Islet precursor cell (in vitro differentiated cells): ENCODE measurements at regions not wholly inside any gene's neighbourhood (a gene's known extent, or its start where the extent isn't known, plus 50 kb on each side); places are given as distances from the start of the nearest gene placed in this dataset.

ENCODE experiments used
- DNase-seq: peaks from one replicate; pipeline ENCODE4 v3.0.0-alpha.2; 2018

DNA sequence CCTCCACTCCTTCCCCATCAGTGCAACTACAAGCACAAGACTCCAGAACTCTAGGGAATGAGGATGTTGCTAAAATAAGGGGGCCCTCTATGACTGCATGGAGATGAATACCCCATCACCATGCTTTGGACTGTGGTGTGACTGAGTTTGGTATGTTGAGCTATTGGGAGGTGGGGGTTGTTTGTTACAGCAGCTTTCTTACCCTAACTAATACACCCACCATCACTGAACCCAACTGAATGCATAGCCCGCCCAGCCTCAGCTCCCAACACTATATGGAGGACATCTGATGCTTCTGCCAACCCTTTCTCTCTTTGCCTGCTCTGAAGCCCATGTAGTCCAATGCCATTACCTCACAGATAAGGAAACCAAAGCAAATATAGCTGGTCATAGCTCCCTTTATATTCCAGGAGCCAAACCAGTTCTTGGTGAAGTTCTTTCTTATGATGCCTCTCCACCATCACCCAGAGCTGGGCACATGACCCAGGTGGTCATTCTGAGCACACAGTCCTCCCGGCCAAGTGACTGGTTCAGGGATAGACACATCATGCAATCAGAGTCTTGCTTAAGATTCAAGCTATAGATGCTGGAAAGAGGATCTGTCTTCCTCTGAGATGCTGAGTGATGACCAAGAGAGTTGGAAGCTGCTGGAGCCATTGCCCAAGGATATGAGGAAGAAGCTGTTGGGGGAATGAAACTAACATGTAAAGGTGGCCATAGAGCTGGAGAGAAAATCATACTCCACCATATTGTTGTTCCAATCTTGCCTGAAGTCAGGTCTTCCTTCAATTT is 155.6 kb upstream of the HAAO start:
- DNase-seq, result no peak

DNA sequence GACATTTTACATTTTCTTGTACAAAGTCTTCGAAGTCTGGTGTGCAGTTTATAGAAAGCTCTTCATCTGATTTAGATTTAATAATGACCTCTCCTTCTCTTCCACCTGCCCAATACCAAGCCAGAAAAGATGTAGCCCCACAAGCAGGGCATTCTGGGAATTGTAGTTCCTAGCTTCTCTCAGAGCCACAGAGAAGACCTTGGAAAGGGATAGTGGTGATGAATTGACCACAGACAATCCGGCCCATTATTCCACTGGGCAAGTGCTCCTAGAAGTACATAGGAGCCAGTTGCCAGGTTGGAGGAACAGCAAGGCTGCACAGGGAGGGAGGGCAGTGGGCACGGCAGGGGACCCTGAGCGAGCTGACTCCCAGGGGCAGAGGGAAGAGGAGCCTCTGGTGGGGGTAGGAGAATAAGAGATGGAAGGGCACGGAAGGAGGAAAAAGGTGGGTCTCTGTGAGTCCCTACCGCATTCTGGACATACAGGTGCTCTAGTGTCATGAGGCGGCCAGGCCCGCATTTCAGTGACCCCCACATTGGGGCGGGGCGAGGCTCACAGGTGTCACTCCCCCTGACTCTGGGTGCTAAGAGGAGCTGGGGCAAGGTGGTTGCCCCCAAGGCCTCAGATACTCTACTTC is 152.5 kb upstream of the HAAO start:
- DNase-seq, result no peak

DNA sequence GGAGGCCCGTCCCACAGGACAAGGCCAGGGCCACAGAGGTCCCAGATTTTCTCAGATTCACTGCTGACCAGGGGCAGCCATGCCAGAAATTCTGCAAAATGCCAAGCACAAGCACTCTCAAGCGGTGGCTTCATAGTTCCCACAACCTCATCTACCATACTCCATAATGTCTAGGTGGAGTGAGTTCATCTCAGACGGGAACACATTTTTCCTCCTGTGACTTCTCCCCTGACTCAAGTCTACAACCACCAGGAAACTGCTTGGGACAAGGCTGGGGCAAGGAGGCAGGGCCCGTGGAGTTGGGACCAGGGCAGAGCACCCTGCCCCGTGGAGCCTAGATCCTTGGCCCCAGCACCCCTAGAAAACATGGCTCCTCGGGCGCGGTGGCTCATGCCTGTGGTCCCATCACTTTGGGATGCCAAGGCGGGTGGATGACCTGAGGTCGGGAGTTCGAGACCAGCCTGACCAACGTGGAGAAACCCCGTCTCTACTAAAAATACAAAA is 150.7 kb upstream of the HAAO start:
- DNase-seq, result no peak

DNA sequence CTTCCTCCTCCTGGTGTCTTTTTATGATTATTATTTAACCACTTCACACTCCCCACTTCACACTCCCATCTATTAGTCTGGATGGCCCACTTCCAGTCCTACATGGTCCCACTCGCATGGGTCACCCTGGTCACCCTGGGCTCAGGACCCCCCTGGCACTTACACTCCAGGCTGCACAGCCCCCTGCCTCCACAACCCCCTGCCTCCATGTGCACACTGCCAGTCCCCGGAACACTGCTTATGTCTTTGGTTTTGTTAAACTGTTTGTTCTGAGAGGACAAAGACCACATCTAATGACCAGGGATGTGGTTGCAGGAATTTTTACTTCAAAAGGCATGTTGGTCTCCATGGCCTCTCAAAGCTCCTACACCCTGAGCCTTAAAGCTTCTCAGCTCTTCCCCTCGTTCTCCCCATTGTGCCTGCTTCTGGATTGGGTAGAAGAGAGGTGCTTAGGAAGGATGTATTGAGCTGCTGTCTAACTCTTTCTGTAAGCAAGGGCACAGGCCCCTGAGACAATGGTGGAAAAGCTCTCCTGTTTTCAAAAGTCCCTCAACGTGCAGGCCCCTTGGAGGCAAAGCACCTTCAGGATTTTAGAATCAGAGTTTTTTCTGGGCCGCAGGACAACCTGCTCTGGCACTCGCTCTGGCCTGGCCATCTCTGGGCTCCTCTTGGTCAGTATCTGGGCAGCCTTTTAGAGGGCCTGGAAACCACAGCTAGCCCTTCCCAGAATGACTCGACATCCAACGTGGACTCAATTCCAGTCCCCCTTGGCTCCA is 150.0 kb upstream of the HAAO start:
- no peak for DNase-seq

DNA sequence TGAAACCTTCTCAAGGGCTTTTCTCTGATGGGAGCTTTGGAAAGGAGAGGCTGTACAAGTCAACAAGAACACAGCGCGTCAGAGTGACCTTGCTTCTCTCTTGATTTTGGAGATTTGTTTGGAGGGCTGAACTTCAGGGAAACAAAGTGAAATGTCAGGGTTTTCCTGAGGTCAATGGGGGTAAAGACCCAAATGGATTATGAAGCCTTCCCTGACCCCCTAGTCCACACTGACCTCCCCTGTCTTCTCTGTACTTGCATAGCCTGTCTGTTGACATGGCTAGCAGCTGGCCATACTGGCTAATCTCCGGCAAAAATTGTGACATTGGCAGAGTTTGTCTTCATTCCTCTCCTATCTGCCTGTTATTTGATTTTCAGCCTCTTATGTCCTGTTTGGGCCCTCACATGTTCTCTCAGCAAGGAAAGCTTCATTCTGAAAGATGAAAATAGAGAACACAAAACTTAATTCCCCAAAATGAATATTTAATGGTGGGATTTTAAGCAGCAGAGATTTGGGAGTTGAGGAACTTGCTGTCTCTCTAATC is 149.3 kb upstream of the HAAO start:
- no peak for DNase-seq

DNA sequence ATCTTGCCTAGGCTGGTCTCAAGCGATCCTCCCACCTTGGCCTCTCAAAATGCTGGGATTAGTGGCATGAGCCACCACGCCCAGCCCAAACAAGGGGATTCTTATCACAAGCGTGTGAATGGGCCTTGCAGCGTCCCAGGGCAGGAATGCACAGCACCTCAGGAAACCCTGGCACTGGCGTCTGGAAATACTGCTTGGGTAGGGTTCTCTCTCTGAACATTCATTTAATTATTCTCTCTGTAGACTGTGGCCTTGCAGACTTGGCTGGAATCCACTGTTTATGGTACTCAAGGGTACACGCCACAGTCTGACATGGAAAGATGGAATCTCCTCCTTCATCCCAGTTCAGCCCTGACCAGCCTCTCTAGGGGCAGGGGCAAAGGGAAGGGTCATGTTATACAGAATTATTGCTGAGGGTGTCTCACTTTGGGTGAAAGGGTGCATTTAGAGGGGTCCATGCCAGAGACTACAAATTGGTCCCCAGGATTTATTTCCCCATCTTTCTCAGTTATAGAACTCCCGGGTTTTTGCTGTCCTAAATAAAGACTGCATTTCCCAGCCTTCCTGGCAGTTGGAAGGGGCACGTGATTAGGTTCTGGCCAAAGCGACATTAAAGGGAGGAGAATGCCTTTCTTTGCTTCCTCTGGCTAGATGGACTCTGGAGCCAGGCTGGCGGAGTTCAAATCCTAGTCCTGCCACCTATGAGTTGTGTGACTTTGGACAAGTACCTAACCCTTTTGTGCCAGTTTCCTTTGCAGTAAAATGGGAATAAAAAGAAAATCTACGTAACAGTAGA is 147.2 kb upstream of the HAAO start:
- no peak for DNase-seq

DNA sequence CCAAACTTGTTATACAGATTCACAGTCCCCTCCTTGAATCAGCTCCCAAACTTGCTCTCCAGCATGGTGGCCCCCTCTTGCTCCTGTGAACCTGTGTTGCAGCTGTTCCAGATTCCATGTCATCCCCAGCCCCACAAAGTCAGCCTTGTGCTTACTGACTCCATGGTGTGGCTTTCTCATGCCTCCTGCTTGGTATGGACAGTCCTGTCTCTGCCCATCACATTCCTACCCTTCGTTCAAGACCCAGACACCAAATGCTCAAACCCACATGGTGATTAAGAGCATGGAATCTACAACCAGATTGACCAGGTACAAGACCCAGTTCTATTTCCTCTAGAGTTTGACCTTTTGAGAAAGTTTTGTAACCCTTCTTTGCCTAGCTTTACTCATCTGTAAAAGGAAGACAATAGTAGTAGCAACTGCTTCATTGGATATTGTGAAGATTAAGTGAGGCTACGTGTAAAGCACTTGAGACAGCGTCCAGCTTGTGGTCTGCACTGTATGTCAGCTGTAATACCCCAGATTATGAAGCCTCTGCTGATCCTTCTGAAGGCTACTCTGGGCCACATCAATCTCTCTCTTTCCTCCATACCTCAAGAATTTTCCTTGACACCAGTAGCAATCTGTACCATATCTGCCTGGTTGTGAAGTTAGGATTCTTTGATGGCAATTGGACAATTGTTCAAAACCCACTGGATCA is 146.4 kb upstream of the HAAO start:
- no peak for DNase-seq

DNA sequence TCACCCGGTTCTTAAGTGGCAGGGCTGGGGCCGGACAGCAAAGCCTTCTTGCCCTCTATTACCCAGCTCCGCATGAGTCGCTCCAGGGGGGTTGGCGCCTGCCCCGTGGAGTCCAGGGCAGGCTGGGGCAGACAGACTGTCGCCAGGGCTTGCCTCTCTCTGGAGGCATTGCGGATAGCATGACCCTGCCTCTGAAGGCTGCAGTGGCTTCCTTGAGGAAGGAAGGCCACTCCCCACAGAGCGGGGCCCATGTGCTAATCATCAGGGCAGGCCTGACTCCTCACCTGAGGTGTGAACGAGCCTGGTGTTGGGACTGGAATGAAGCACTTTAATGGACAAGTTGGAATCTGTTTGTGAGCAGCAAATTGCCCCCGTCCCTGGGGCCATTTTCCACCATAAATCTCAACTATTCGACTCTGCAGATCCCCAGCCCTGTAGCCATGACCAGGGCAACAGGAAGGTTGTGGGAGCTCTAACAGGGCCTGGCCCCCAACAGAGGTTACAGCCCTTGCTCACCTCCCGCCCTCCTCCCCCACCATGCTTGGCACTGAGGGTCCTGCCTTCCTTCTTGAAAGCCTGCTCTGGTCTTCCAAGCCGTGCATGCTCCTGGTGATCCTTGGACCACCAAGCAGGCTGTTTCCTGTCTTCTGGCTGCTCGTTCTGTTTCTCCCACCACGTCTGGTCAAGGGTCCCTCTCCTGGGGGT is 144.9 kb upstream of the HAAO start:
- peak; percentile 81 for DNase-seq

DNA sequence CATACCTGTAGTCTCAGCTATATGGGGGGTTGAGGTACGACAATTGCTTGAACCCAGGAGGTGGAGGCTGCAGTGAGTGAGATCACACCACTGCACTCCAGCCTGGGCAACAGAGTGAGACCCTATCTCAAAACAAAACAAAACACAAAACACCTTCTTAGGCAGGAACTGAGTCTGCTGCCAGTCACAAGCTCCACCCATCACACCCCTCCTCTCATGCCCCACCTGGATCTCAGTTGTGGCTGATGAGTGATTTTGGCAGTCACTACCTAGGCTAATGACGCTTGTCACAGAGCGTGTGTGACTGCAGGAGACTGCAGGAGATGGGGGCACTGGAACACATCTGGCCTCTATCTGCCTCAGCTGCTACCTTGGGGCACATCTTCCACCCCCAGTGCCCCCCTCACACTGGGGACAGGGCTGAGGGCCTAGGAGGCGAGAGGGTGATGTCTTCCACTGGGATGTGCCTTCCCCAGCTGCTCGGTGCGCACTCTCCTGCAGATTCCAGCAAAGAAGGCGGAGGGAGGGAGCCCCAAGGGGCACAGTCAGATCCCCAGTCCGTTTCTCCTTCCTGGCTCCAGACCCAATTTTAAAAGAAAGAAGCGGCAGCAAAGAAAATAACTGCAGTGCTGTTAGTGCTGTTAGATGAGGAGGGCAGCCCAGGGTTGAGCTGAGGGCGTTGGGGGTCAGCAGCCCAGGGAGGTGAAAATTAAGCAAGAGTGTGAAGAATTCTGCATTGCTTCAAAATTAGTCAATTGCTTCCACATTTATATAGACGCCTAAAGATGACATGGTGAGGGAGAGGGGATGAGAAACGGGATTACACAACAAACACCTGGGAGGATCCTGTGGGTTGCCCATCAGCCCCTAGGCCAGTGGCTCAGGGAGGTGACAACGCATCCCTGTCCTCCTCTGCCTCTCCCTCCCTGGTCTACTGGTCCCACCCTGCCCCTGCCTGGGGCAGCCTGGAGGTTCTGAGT is 143.6 kb upstream of the HAAO start:
- no peak for DNase-seq

DNA sequence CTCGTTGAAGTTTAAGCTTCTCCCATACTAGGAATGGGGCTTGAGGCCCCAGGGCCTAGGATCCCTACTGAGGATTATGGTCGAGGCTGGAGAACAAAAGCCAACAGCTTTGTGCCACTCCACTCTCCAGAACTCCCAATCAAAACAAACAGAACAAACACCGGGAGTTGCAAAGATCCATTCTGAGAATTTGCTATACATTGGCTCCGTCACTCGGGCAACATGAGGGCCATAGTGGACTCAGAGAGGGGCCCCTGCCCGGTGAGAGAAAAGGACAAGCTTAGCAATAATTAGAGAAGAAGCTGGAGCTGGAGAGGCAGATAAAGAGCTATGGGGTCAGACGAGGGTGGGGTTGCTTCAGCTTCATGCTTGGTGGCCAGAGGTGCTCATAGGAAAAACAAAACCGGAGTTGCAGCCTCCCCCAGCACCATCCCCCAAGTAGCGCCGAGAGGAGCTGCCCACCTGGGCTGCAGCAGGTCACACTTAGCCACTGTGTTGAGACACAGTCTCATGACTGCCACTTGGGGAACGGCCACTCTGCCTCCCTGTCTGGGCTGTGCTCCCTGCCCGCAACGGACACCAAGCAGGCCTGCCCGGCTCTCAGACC is 142.3 kb upstream of the HAAO start:
- no peak for DNase-seq

DNA sequence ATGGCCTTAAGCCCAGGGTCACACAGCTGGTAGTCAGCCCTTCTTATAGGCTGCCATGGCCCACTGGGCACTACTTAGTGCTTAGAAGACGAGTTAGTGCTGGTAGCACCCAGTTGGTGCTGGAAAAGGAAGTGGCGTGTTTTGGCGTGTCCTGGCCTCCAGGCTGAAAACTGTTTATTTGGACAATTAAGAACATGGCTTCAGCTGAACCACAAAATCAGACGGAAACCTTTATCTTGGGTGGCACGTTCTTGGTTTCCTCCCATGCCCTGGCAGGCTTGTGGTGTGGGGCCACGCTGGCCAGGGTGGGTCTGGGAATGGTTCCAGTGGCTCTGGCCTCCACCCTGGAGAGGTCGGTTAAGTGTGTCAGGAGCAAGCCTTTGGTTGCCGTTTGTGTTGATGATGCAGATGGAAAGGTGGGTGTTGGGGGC is 141.5 kb upstream of the HAAO start:
- DNase-seq, result no peak

DNA sequence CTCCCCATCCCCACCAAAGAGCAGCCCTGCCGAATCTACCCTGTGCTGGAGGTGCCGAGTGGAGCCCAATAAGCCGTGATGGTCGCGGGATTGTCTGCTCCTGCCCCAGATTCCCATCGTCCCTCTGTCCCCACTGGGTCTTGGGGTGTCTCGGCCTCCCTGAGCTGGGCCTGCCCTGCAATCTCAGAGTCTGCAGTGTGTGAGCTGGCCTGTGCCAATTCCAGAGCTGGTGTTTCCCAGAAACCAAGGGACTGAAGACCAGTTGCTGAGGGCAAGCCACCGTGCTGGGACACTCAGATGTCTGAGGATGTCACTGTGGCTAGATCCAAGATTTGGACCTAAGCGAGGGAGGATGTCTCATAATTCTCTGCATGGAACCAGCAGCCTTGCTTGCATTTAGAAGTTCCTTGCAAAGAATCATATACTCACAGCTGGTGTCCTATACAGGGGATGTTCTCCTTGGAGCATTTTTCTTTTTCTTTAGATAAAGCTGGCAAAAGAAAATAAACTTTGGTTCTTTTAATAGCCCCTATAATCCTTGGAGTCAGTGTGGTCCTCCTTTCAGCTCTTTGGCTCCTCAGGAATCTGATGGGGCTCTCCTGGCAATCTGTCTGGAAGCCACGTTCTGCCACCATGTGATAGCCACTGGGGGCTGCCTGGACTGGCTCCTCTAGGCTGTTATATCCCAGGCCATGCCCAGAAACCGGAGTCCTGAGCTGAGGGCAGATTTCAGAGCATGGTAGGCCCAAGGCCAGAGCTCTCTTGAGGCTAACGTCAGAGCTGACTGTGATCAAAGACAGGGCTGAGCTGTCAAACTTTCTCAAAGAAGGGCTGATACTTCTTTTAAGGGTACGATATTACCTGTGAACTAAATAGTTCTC is 140.1 kb upstream of the HAAO start:
- no peak for DNase-seq

DNA sequence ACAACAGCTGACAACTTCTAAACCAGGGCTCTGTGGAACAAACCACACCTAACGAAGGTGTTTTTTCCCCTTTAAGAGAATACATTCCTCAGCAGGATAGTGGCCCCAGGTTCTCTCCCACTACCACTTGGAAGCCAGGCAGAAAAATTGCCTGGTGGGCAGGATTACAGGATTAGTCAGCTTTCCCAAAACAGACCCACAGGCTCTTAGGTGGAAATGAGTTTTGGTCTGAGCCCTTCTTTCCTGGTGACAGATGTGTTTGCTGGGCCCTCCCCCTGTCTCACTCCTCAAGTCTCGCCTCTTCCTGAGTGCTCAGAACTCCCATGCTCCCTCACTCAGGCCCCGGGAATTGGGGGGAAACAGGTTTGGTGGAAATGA is 139.4 kb upstream of the HAAO start:
- DNase-seq, result peak; percentile 92

DNA sequence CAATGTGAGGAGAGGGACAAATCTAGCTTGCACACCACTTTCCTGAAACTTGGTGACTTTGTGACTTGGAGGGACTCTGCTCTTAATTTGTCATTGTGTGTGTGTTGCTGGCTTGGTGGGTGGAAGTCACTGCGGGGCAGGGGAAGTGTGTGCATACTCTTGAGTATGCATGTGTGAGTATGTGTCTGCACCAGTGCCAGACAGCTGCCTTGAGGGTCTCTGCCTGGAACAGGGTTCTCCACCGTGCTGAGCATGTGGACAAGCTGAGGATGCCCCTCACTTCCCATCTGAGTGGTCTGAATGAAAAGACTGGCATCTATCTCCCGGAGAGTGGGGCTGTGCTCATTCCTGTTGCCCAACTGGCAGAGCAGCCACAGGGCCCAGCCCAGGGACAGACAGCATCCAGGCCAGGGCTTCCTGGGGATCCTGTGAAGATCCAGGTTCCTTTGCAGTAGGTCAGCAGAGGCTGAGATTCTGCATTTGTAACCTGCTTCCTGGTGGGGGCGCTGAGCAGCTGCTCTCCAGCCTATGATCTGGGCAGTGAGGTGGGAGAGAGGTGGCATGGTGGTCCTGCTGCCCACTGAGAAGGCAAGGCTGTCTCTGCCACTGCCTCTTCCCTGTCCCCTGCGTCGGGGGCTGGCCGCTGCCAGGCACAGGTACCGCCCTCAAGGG is 138.9 kb upstream of the HAAO start:
- DNase-seq, result peak; percentile 91

DNA sequence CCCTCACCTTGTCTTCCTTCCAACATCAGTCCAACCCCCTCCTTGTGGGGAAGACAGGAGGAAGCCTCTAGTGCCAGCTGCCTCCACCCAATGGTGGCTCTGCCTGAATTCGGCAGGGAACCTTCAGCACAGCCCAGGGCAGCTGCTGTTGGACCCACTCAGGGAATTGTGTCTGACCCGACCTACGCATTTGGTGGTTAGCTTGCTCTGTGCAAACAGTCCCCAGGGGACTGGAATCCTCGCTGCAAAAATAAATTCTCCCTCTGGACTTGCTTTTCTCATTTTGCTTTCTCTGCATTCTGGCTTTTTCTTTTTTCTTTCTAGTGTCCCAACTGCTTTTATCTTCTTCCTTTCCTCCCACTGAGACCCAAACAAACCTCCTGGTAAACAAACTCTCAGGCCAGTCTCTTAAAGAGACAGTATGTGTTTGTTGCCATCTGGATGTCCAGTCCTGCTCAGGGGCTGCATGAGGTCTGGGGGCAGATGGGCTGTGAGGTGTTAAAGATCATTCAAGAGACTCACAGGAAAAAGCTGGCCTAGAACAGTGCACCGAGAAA is 137.7 kb upstream of the HAAO start:
- no peak for DNase-seq

DNA sequence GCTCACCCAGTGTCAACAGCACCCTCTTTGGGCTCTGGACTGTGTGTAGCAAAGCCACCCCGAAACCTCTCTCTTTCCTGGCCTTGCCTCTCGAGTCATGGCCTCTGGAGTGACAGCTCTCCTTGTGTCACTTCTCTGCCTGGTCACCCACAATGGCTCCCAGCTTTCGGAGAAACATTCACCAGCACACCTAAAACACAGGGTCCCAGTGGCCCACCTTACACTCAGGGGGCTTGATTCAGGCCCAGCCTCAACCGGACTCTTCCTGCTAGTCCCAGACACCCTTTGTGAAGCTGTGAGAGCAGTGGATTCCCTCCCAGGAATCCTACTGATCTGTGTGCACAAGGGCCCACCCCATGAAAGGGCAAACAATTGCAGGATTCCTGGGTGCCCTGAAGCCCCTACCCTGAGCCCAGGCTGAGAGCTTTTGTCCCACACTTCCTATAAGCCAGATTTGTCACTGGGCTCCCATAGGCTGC is 137.2 kb upstream of the HAAO start:
- DNase-seq, result no peak
